Adrenal gland (tissue), 9 donors: ENCODE measurements at regions not wholly inside any gene's neighbourhood (a gene's known extent, or its start where the extent isn't known, plus 50 kb on each side); places are given as distances from the start of the nearest gene placed in this dataset.

Source experiments
- DNase-seq, 7 donors: peaks; one replicate each; pipeline ENCODE4 v3.0.0-alpha.2; 2019 to 2020
- H3K27ac ChIP-seq, 5 donors: fragments of 200-600 bp; sonication (generic) in 4 of 5; 1 replicate in 3 of 5; 2 replicates in 2 of 5; pipeline versions ENCODE4 v1.5.1 to v1.8.0; 2016 to 2020; ENCODE audit warnings: mild to moderate bottlenecking in 1 of 5
- H3K27me3 ChIP-seq: fragments of 200-600 bp; 2 replicates; pipeline ENCODE4 v1.8.0; 2021
- H3K36me3 ChIP-seq, 2 donors: fragments of 200-600 bp; replicated peaks in 1 of 2; 1 replicate in 1 of 2; 2 replicates in 1 of 2; pipeline versions ENCODE4 v1.5.1 to v1.8.0; 2018 to 2022
- H3K4me1 ChIP-seq, 2 donors: fragments of 200-600 bp; replicated peaks in 1 of 2; 1 replicate in 1 of 2; 2 replicates in 1 of 2; pipeline versions ENCODE4 v1.5.1 to v1.8.0; 2018 to 2021
- H3K4me3 ChIP-seq, 4 donors: fragments of 200-600 bp; sonication (generic) in 3 of 4; one replicate each; pipeline ENCODE4 v1.5.1; 2016 to 2018
- H3K9me3 ChIP-seq, 3 donors: fragments of 200-600 bp; sonication (generic) in 1 of 3; replicated peaks in 1 of 3; 1 replicate in 2 of 3; 2 replicates in 1 of 3; pipeline versions ENCODE4 v1.5.1 to v1.8.0; 2016 to 2021
- CTCF ChIP-seq, 6 experiments: fragments of 450-650 bp in 4 of 6; fragments of 200-600 bp in 2 of 6; sonication (generic) in 1 of 6; IDR thresholded peaks; 1 replicate in 5 of 6; 2 replicates in 1 of 6; pipeline versions ENCODE4 v1.5.1 to v1.8.0; 2016 to 2021; ENCODE audit warnings: antibody characterized with exemption in 6 of 6, mild to moderate bottlenecking in 2 of 6, moderate library complexity in 1 of 6
- POLR2A ChIP-seq, 2 donors: fragments of 450-650 bp; IDR thresholded peaks; one replicate each; pipeline ENCODE4 v1.6.1; 2017; ENCODE audit warnings: antibody characterized with exemption in 2 of 2, mild to moderate bottlenecking in 2 of 2, moderate library complexity in 1 of 2
- WGBS, 4 donors: extraction: QIAGEN DNeasy Blood & Tissue Kit in 2 of 4; methylation state at CpG; one replicate each; pipeline versions ENCODE4 v1.1.5 to v1.1.7; 2013 to 2017; 5-methylcytosine and 5-hydroxymethylcytosine counted together
- intact Hi-C, 2 donors: fragments of 100-400 bp; cut with DNase I; formaldehyde crosslinking; loops; one replicate each; pipeline versions ENCODE4 v1.14.1 to v1.15.0; 2022 to 2023
- donor health status: healthy with polysubstance abuse.
- donor health status: Bipolar disorder and iron deficiency.
- donor health status: DM: yes; HTN: yes; CAD: no.
- donor health status: DM: no; HTN: no; CAD: no.
- donor health status: DM: no; HTN: no; CAD: no.

- Histone ChIP-seq H3K36me3 (no peaks in the 10 kb centered on the region), H3K9me3 (peaks cover 0 to 4% (median 0%) of the 10 kb centered on the region in 3 donors), H3K27me3 (no peaks in the 10 kb centered on the region), H3K4me3 (no peak overlapping the region), H3K4me1 (no peaks in the 10 kb centered on the region), H3K27ac (no peak overlapping the region)
- TF ChIP-seq POLR2A (IDR thresholded peaks at IDR 0.05) (no peak), CTCF (IDR thresholded peaks at IDR 0.05) (no peak)
- intact Hi-C loops: no loop called here
- 71 to 77% (median 73%) methylated on average over 3 of the region's 3 CpGs for WGBS, 4 donors
- DNase-seq: no peak
Measured at GRCh38 chr3:19765954-19766353, 168.1 kb downstream of the EFHB start.

GRCh38 chr3:19757773-19758172 lies 176.2 kb downstream of the EFHB start:
- no peak overlapping the region for H3K27ac ChIP-seq
- H3K27me3 ChIP-seq: no peaks in the 10 kb centered on the region
- TF ChIP-seq POLR2A (IDR thresholded peaks at IDR 0.05) (no peak), CTCF (IDR thresholded peaks at IDR 0.05) (no peak)
- no peaks in the 10 kb centered on the region for H3K36me3 ChIP-seq
- no peaks in the 10 kb centered on the region for H3K4me1 ChIP-seq
- H3K4me3 ChIP-seq: no peak overlapping the region
- intact Hi-C loops: no loop called here
- H3K9me3 ChIP-seq: no peaks in the 10 kb centered on the region
- no peak for DNase-seq

GRCh38 chr3:19749448-19750017 lies 184.5 kb downstream of the EFHB start:
- WGBS, 4 donors: 82 to 86% (median 85%) methylated on average over 14 to 22 of the region's 22 CpGs
- intact Hi-C loops: no loop called here
- no peak for DNase-seq
- no peaks in the 10 kb centered on the region for H3K9me3 ChIP-seq
- H3K36me3 ChIP-seq: no peaks in the 10 kb centered on the region
- H3K4me1 ChIP-seq: no peaks in the 10 kb centered on the region
- no peak overlapping the region for H3K27ac ChIP-seq
- TF ChIP-seq CTCF (IDR thresholded peaks at IDR 0.05): no peak
- TF ChIP-seq POLR2A (IDR thresholded peaks at IDR 0.05): no peak
- no peak overlapping the region for H3K4me3 ChIP-seq
- no peaks in the 10 kb centered on the region for H3K27me3 ChIP-seq

- Histone ChIP-seq H3K4me1 (no peaks in the 10 kb centered on the region), H3K27me3 (no peaks in the 10 kb centered on the region), H3K27ac (no peak overlapping the region), H3K9me3 (no peaks in the 10 kb centered on the region), H3K36me3 (no peaks in the 10 kb centered on the region), H3K4me3 (no peak overlapping the region)
- 79 to 93% (median 90%) methylated on average over 13 to 17 of the region's 17 CpGs for WGBS, 4 donors
- DNase-seq: no peak
- TF ChIP-seq CTCF (IDR thresholded peaks at IDR 0.05): no peak
- no peak for TF ChIP-seq POLR2A (IDR thresholded peaks at IDR 0.05)
- intact Hi-C loops: no loop called here
Measured at GRCh38 chr3:19748782-19749447, 185.1 kb downstream of the EFHB start.
